ENCODE measurements at regions not wholly inside any gene's neighbourhood (a gene's known extent, or its start where the extent isn't known, plus 50 kb on each side); places are given as distances from the start of the nearest gene placed in this dataset.

GRCh38 chr18:47480166-47480565, 228.7 kb upstream of the SKOR2 start:
- TF ChIP-seq CTCF (conservative IDR thresholded peaks at IDR 0.05) (no peak), ZFX (IDR thresholded peaks at IDR 0.05) (no peak)
